GM19395 (cell line): ENCODE measurements at regions not wholly inside any gene's neighbourhood (a gene's known extent, or its start where the extent isn't known, plus 50 kb on each side); places are given as distances from the start of the nearest gene placed in this dataset.
A peak's percentile ranks its signal among the peaks of the same experiment; 100 is the strongest.

ENCODE experiments used
- ATAC-seq: cut with Tn5 transposase; IDR thresholded peaks from one replicate; pipeline ENCODE4 v1.9.1; 2021; ENCODE audit warnings: mild to moderate bottlenecking, moderate library complexity; ENCODE audit not compliant: unreplicated experiment

GRCh38 chr1:68378296-68379084 is 71.3 kb downstream of the RPE65 start:
- no peak for ATAC-seq

DNA sequence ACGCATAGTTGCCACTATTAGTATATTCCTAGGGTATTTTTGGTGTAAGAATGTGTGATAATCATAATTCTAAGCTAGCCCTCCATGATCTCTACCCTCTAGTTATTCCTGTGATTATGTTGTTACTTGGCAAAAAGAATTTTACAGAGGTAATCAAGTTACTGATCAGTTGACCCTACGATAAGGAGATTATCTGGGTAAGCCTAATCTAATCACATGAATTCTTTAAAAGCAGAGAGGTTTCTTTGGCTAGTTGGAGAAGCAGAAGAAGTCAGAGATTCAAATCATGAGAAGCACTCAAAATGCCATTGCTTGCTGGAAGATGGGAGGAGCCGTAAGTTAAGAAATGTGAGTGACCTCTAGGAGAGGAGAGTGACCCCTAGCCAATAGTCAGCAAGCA is 72.7 kb downstream of the RPE65 start:
- ATAC-seq, result no peak

DNA sequence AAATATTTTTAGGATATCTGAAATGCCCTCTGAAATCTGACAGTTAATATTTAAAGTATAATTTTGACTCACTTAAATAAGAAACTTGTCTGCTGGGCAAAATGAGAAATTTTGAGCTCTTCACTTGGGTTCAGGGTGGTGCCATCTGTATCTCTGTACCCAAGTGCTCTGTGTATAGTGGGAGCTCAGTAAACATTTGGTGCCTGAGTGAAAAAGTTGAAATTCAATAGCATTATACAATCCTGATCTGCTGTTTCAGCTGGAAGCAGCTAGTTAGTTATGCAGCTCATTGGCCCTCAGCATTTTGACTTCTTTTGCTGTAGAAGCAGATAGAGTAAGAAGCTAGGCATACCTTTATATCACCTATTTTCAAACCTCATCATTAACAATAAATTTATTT is 73.3 kb downstream of the RPE65 start:
- ATAC-seq, result no peak

- no peak for ATAC-seq
These were observed 73.8 kb downstream of the RPE65 start for GRCh38 chr1:68375919-68376318.

- ATAC-seq, result no peak
These were observed 76.6 kb downstream of the RPE65 start for GRCh38 chr1:68373173-68373572.

DNA sequence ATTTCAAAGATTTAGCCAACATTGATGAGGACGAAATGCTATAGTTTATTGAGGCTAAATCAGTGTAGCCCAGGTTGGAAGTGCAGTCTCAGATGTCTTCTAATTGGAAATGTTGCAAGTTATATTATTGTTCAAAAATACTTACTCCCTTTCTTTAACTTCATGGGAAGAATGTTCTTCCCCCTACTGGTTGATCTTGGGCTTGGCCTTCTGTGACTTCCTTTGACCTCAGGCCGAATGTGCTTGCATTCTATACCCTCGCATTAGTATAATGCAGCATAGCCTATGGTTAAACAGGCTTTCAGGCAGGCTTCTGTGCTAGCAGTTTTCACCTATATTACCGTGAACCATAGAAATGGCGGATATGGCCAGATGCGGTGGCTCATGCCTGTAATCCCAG is 77.3 kb downstream of the RPE65 start:
- no peak for ATAC-seq

DNA sequence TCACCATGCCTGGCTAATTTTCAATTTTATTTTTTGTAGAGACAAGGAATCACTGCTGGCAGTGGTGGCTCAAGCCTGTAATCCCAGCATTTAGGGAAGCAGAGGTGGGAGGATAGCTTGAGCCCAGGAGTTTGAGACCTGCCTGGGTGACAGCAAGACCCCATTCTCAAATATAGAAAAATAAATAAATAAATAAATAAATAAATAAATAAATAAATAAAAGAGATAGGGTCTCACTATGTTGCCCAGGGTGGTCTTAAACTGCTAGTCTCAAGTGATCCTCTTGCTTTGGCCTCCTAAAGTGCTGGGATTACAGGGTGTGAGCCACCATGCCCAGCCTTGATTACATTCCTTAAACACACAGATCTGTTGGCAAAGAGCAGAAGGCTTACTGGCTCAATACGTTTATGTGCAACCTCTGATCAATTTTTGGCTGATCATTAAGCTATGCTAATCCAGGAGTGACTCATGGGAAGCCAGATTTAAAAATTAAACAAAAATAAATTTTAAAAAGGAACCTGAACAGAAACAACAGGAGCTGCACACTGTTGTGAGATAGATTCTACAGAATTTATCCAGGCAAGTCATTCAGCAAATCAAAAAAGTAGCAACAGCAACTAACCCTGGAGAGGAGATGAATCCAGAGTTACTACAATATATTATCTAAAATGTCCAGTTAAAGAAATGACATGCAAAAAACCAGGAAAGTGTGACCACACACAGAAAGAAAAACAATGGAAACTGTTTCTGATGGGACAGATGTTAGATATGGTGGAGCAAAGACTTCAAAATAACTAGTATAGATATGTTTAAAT is 79.4 kb downstream of the RPE65 start:
- no peak for ATAC-seq

GRCh38 chr1:68366572-68366971 is 83.2 kb downstream of the RPE65 start:
- ATAC-seq, result no peak

GRCh38 chr1:68365709-68366382 is 83.9 kb downstream of the RPE65 start:
- no peak for ATAC-seq

DNA sequence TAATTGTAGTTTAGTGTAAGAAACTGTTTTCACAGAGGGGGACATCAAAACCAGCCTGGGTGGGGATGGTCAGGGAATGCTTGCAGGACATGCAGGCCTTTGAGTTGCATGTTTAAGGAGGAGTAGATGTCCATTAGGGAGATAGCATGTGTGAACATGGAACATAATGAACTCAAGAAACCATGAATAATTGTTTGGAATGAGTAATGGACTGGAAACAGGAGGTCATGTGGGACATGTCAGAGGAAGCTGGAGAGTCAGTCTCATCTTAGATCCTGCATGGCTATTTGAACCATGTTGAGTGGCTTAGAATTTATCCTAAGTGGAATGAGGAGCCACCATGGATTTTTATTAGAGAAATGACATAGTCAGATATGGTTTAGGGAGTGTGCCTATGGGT is 86.4 kb downstream of the RPE65 start:
- no peak for ATAC-seq

- ATAC-seq, result no peak
These were observed 88.3 kb downstream of the RPE65 start for GRCh38 chr1:68361346-68361910.

DNA sequence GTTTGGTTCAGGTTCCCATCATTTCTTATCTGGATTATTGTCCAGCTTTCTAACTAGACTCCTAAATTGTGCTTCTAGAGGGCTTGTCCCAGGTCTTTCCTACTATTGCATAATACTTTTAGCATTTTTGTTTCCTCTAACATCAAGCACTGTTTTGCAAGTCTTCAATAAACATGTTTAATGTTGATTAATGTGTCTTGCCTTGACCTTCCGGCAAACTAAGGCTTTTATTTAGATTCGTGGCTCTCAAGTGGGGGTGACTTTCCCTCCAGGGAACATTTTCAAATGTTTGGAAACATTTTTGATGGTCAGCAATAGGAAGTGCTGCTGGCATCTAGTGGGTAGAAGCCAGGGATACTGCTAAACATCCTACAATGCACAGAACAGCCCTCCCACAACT is 90.7 kb downstream of the RPE65 start:
- no peak for ATAC-seq

DNA sequence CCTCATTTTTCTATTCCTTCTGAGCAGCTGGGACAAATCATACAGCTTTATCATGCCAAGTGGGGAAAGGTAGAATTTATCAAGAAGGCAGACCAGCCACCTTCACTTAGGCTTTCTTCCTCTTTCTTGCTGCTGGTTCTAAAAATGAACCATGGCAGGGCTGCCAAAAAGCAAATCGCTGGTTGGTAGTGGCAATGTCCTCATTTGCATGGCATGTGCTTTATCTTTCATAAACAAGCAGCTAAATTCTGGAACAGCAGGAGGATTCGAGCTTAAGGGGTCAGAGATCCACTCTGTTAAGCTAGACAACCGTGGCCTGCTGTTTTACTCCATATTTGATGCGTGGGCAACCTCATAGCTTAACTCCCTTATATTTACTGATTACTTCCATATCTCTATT is 91.3 kb downstream of the RPE65 start:
- ATAC-seq, result no peak

DNA sequence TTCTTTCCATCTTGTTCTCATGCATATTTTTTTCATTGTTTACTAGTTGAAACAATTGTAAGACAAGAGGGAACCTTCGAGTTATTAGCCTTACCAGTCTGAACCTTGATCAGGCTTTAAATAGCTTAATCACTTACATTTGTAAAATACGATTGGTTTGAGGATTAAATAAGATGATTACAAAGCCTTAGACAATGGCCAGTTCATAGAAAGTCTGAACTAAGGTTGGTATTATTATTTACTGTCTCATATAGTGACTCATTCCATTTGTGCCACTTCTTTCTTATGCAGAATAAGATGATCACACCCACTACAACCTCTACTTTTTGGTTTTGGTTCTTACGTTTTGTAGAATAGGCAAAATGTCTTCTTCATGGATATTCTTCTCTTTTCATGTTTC is 94.1 kb downstream of the RPE65 start:
- ATAC-seq, result no peak

DNA sequence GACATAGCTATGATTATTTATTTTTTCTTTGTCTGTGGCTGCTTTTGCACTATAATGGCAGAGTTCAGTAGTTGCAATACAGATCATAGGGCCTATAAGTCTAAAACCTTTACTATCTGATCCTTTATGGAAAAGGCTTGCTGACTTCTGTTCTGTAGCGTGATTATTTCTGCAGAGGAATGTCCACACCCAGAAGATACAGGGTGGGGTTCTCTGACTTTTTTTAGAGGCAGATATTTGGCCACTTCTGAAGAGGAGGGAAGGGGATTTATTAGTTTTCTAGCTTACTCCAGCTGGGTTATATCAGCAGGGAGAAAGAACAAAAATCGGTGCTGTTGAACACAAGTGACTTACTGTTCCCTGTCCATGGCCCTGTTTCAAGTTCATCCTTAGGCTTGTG is 97.6 kb downstream of the RPE65 start:
- ATAC-seq, result no peak

DNA sequence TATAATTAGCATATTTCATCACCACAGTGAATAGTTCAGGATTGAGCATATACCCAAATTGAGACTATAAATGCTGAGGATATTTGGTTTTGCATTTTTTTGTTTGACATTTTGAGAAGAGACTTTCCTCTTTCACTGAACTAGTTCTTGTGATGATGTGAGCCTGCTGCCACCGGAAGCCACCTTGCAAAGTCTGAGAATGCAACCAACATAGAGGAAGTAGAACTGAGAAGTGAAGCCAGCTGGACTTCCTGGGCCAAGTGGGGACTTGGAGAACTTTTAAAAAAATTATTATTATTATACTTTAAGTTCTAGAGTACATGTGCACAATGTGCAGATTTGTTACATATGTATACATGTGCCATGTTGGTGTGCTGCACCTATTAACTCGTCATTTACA is 102.3 kb downstream of the RPE65 start:
- peak; percentile 98 for ATAC-seq

DNA sequence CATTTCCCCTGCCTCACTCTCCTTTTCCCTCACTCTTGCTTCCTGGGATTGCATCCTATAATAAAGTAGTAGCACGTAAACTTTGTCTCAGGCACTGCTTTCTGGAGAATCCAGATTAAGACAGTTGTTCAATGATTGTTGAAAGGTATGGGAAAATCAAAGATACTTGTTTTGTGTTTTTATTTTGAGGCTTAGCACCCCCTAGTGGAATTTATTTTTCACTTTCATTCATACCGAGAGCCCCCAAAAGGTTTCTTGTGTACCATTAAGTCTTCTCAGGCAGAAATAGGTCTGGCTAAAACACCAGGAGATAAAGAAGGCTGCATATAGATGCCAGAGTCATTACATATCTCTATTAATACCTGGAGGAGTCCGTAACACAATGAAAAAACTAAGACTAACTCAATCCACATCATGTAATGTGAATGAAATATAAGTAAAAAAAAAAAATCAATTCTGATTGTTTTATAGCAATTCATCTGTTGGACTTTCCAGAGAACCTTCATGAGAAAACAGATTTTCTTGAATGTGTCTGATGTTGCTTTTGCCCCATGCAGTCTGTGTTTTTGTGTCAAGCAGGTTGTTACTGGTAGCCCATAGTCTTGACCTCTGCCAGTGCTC is 103.5 kb downstream of the RPE65 start:
- ATAC-seq, result no peak

DNA sequence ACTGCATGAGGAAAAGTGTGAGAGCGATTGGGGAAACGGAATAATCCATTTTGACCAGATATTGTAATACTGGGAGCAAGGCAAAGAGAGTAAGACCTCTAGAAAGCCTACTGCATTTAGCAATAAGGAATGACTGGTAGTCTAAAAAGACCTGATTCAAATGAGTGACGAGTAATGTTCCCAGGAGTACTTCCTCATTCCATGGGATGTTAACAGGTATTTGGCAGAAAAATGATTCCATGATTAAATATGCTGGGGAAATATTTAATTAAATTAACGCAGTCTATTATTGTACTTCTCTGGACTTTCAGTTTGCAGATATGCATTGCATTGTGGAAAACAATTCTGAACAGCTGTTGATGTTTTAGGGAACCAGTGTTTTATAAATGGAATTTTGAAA is 105.5 kb downstream of the RPE65 start:
- ATAC-seq, result no peak

GRCh38 chr1:68340951-68341350 is 108.6 kb upstream of the WLS start:
- no peak for ATAC-seq

GRCh38 chr1:68339505-68339904 is 107.2 kb upstream of the WLS start:
- ATAC-seq, result no peak

- no peak for ATAC-seq
These were observed 105.8 kb upstream of the WLS start for GRCh38 chr1:68338081-68338480.
